ENCODE measurements at regions not wholly inside any gene's neighbourhood (a gene's known extent, or its start where the extent isn't known, plus 50 kb on each side); places are given as distances from the start of the nearest gene placed in this dataset.

GRCh38 chr2:152863826-152864225, 145.4 kb downstream of the ARL6IP6 start:
- TF ChIP-seq CTCF (IDR thresholded peaks at IDR 0.05; ENCODE audit: insufficient read depth, low read length) (no peak), REST (IDR thresholded peaks at IDR 0.05; ENCODE audit: insufficient replicate concordance, low read depth) (no peak), GABPA (IDR thresholded peaks at IDR 0.05; ENCODE audit: low read depth) (no peak), POLR2AphosphoS5 (IDR thresholded peaks at IDR 0.05; ENCODE audit: low read depth) (no peak)

Data from HL-60 (cell line).